Ascending aorta (tissue), 2 donors: ENCODE measurements at regions not wholly inside any gene's neighbourhood (a gene's known extent, or its start where the extent isn't known, plus 50 kb on each side); places are given as distances from the start of the nearest gene placed in this dataset.

Experiments
- DNase-seq, 2 donors: peaks; one replicate each; pipeline ENCODE4 v3.0.0-alpha.2; 2019; ENCODE audit warnings: low spot score in 2 of 2
- H3K27ac ChIP-seq, 2 donors: fragments of 200-600 bp; sonication (generic); one replicate each; pipeline ENCODE4 v1.5.1; 2016 to 2017; ENCODE audit warnings: mild to moderate bottlenecking in 1 of 2
- H3K27me3 ChIP-seq: fragments of 200-600 bp; sonication (generic); one replicate; pipeline ENCODE4 v1.5.1; 2017
- H3K36me3 ChIP-seq, 2 donors: fragments of 200-600 bp; sonication (generic); one replicate each; pipeline ENCODE4 v1.5.1; 2016
- H3K4me1 ChIP-seq, 2 donors: fragments of 200-600 bp; sonication (generic); one replicate each; pipeline ENCODE4 v1.5.1; 2016 to 2017; ENCODE audit warnings: mild to moderate bottlenecking in 1 of 2
- H3K4me3 ChIP-seq, 2 donors: fragments of 200-600 bp; sonication (generic); one replicate each; pipeline ENCODE4 v1.5.1; 2016 to 2017; ENCODE audit warnings: mild to moderate bottlenecking in 1 of 2
- H3K9me3 ChIP-seq, 2 donors: fragments of 200-600 bp; sonication (generic); one replicate each; pipeline ENCODE4 v1.5.1; 2016
- intact Hi-C: fragments of 100-400 bp; cut with DNase I; formaldehyde crosslinking; loops from one replicate; pipeline ENCODE4 v1.15.1; 2023
- TF ChIP-seq, protein P1 (sequence below), 3 experiments: fragments of 200-600 bp in 2 of 3; fragments of 450-650 bp in 1 of 3; sonication (generic) in 2 of 3; IDR thresholded peaks; one replicate each; pipeline ENCODE4 v1.5.1; 2016 to 2019; ENCODE audit warnings: antibody characterized with exemption in 3 of 3, mild to moderate bottlenecking in 1 of 3, moderate library complexity in 1 of 3

GRCh38 chr22:49296561-49296960, 531.1 kb downstream of the BRD1 start:
- no peaks in the 10 kb centered on the region for H3K36me3 ChIP-seq
- TF ChIP-seq, protein P1, sequence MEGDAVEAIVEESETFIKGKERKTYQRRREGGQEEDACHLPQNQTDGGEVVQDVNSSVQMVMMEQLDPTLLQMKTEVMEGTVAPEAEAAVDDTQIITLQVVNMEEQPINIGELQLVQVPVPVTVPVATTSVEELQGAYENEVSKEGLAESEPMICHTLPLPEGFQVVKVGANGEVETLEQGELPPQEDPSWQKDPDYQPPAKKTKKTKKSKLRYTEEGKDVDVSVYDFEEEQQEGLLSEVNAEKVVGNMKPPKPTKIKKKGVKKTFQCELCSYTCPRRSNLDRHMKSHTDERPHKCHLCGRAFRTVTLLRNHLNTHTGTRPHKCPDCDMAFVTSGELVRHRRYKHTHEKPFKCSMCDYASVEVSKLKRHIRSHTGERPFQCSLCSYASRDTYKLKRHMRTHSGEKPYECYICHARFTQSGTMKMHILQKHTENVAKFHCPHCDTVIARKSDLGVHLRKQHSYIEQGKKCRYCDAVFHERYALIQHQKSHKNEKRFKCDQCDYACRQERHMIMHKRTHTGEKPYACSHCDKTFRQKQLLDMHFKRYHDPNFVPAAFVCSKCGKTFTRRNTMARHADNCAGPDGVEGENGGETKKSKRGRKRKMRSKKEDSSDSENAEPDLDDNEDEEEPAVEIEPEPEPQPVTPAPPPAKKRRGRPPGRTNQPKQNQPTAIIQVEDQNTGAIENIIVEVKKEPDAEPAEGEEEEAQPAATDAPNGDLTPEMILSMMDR (IDR thresholded peaks at IDR 0.05), result no peak
- no peaks in the 10 kb centered on the region for H3K27me3 ChIP-seq
- no peak overlapping the region for H3K4me3 ChIP-seq
- no peaks in the 10 kb centered on the region for H3K9me3 ChIP-seq
- intact Hi-C loops, result no loop called here
- no peak overlapping the region for H3K27ac ChIP-seq
- no peaks in the 10 kb centered on the region for H3K4me1 ChIP-seq
- no peak for DNase-seq

- Histone ChIP-seq H3K4me3 (no peak overlapping the region), H3K27me3 (no peaks in the 10 kb centered on the region), H3K36me3 (no peaks in the 10 kb centered on the region), H3K9me3 (no peaks in the 10 kb centered on the region), H3K27ac (no peak overlapping the region), H3K4me1 (no peaks in the 10 kb centered on the region)
- TF ChIP-seq, protein P1 (IDR thresholded peaks at IDR 0.05), result no peak
- intact Hi-C loops, result no loop called here
- DNase-seq, result no peak
Observed at GRCh38 chr22:49295851-49296560, 531.7 kb downstream of the BRD1 start.

GRCh38 chr22:49295465-49295743, 532.3 kb downstream of the BRD1 start:
- Histone ChIP-seq H3K27ac (no peak overlapping the region), H3K4me1 (no peaks in the 10 kb centered on the region), H3K4me3 (no peak overlapping the region), H3K36me3 (no peaks in the 10 kb centered on the region), H3K9me3 (no peaks in the 10 kb centered on the region), H3K27me3 (no peaks in the 10 kb centered on the region)
- DNase-seq, result no peak
- TF ChIP-seq, protein P1 (IDR thresholded peaks at IDR 0.05), result no peak
- intact Hi-C loops, result no loop called here

GRCh38 chr22:49294656-49295464, 532.8 kb downstream of the BRD1 start:
- Histone ChIP-seq H3K36me3 (no peaks in the 10 kb centered on the region), H3K4me3 (no peak overlapping the region), H3K27ac (no peak overlapping the region), H3K9me3 (no peaks in the 10 kb centered on the region), H3K4me1 (no peaks in the 10 kb centered on the region), H3K27me3 (no peaks in the 10 kb centered on the region)
- intact Hi-C loops, result no loop called here
- DNase-seq, result no peak
- TF ChIP-seq, protein P1 (IDR thresholded peaks at IDR 0.05), result no peak

DNA sequence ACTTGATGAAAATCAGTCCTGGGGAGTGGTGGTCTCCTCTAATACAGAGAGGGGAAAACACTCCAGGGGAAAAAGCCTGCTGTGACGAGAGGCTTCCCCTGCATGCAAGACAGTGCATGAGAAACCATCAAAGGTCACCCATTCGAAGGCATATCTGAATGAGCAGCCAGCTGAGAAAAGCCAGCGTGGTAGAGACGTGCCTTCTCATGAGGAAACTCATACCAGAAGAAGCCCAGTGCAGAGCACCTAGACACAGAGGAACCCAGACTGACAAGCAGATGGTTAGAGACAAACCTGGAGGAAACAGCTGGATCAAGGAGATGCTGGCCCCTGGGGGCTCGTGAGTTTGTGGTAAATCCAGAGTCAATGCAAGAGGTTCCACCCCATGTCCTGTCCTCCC, 534.8 kb downstream of the BRD1 start:
- TF ChIP-seq, protein P1 (IDR thresholded peaks at IDR 0.05), result no peak
- Histone ChIP-seq H3K27me3 (no peaks in the 10 kb centered on the region), H3K36me3 (no peaks in the 10 kb centered on the region), H3K9me3 (no peaks in the 10 kb centered on the region), H3K4me3 (no peak overlapping the region), H3K4me1 (no peaks in the 10 kb centered on the region), H3K27ac (no peak overlapping the region)
- intact Hi-C loops, result no loop called here
- DNase-seq, result no peak
